Naive thymus-derived CD8-positive, alpha-beta T cell (primary cell): ENCODE measurements at regions not wholly inside any gene's neighbourhood (a gene's known extent, or its start where the extent isn't known, plus 50 kb on each side); places are given as distances from the start of the nearest gene placed in this dataset.
"Not testable (repeated sequence)": the region's sequence is repeated elsewhere in the genome, so short reads cannot be mapped to it uniquely, and the experiment has no call there.

Experiments
- ATAC-seq, 2 donors: fragments of 150-1000 bp; cut with Tn5 transposase in 1 of 2; sonication (Bioruptor Pico), chemical (Tn5 transposase) in 1 of 2; 1 replicate in 1 of 2; 2 replicates in 1 of 2; pipeline ENCODE4 v1.10.0; 2021; ENCODE audit warnings: mild to moderate bottlenecking in 2 of 2, moderate library complexity in 2 of 2
- POLR2A ChIA-PET: fragments of 350-600 bp; sonication (Branson Sonifier 250); formaldehyde crosslinking; loops from one replicate; lab custom pipeline; 2021; ENCODE audit warnings: antibody characterized with exemption; lab: Charles Lee
- DNase-seq, 10 donors: peaks; one replicate each; pipeline versions ENCODE4 v3.0.0 to v3.0.0-alpha.2; 2020 to 2022
- H3K27ac Mint-ChIP-seq, 10 donors: one replicate each; pipeline ENCODE4 v1.8.0; 2020 to 2022; ENCODE audit warnings: mild to moderate bottlenecking in 10 of 10, mixed read lengths in 10 of 10, moderate library complexity in 4 of 10, inconsistent platforms in 1 of 10
- H3K27me3 Mint-ChIP-seq, 5 donors: one replicate each; pipeline ENCODE4 v1.8.0; 2021 to 2022; ENCODE audit warnings: mixed read lengths in 5 of 5
- H3K36me3 Mint-ChIP-seq, 3 donors: one replicate each; pipeline ENCODE4 v1.8.0; 2020 to 2022; ENCODE audit warnings: mixed read lengths in 3 of 3, mild to moderate bottlenecking in 2 of 3, inconsistent platforms in 1 of 3
- H3K4me1 Mint-ChIP-seq, 4 donors: one replicate each; pipeline ENCODE4 v1.8.0; 2021 to 2022; ENCODE audit warnings: mixed read lengths in 4 of 4
- H3K4me3 Mint-ChIP-seq, 10 donors: one replicate each; pipeline ENCODE4 v1.8.0; 2020 to 2022; ENCODE audit warnings: mild to moderate bottlenecking in 10 of 10, mixed read lengths in 10 of 10, moderate library complexity in 6 of 10, inconsistent platforms in 1 of 10
- H3K9me3 Mint-ChIP-seq, 9 donors: one replicate each; pipeline ENCODE4 v1.8.0; 2020 to 2022; ENCODE audit warnings: mixed read lengths in 9 of 9, mild to moderate bottlenecking in 3 of 9, inconsistent platforms in 1 of 9, moderate library complexity in 1 of 9

GRCh38 chr5:99775189-99775588 is 760.0 kb upstream of the FAM174A start:
- Mint-ChIP-seq H3K36me3 (no peaks in the 10 kb centered on the region), H3K27me3 (no peaks in the 10 kb centered on the region), H3K4me3 (no peak overlapping the region), H3K9me3 (no peaks in the 10 kb centered on the region), H3K4me1 (no peaks in the 10 kb centered on the region), H3K27ac (no peak overlapping the region)
- ATAC-seq (no peak), DNase-seq (no peak)
- POLR2A ChIA-PET: no interaction called here

GRCh38 chr5:99773290-99773689 is 761.9 kb upstream of the FAM174A start:
- H3K4me1 Mint-ChIP-seq: no peaks in the 10 kb centered on the region
- no peak overlapping the region for H3K4me3 Mint-ChIP-seq
- no peak overlapping the region for H3K27ac Mint-ChIP-seq
- H3K27me3 Mint-ChIP-seq: no peaks in the 10 kb centered on the region
- DNase-seq: no peak
- peaks cover 0 to 10% (median 0%) of the 10 kb centered on the region in 9 donors for H3K9me3 Mint-ChIP-seq
- no peak for ATAC-seq
- POLR2A ChIA-PET: no interaction called here
- no peaks in the 10 kb centered on the region for H3K36me3 Mint-ChIP-seq

GRCh38 chr5:99771296-99771695 is 763.9 kb upstream of the FAM174A start:
- DNase-seq (no peak), ATAC-seq (no peak)
- Mint-ChIP-seq H3K4me3 (no peak overlapping the region), H3K4me1 (no peaks in the 10 kb centered on the region), H3K36me3 (no peaks in the 10 kb centered on the region), H3K27ac (no peak overlapping the region), H3K9me3 (peaks cover 0 to 10% (median 0%) of the 10 kb centered on the region in 9 donors), H3K27me3 (no peaks in the 10 kb centered on the region)
- POLR2A ChIA-PET: no interaction called here

GRCh38 chr5:99765011-99765410 is 770.2 kb upstream of the FAM174A start:
- Mint-ChIP-seq H3K36me3 (no peaks in the 10 kb centered on the region), H3K27ac (no peak overlapping the region), H3K4me3 (no peak overlapping the region), H3K27me3 (peaks cover 0 to 1% (median 0%) of the 10 kb centered on the region in 5 donors), H3K4me1 (no peaks in the 10 kb centered on the region), H3K9me3 (peaks cover 0 to 32% (median 4%) of the 10 kb centered on the region in 9 donors)
- POLR2A ChIA-PET: no interaction called here
- DNase-seq (no peak), ATAC-seq (no peak)

GRCh38 chr5:99763021-99763774 is 772.0 kb upstream of the FAM174A start:
- Mint-ChIP-seq H3K27ac (no peak overlapping the region), H3K27me3 (peaks cover 0 to 1% (median 0%) of the 10 kb centered on the region in 5 donors), H3K4me1 (no peaks in the 10 kb centered on the region), H3K36me3 (no peaks in the 10 kb centered on the region), H3K4me3 (no peak overlapping the region), H3K9me3 (peaks cover 0 to 22% (median 5%) of the 10 kb centered on the region in 9 donors)
- POLR2A ChIA-PET: no interaction called here
- ATAC-seq (no peak), DNase-seq (no peak)

- DNase-seq: no peak
- peaks cover 0 to 18% (median 6%) of the 10 kb centered on the region in 9 donors for H3K9me3 Mint-ChIP-seq
- H3K36me3 Mint-ChIP-seq: no peaks in the 10 kb centered on the region
- no peaks in the 10 kb centered on the region for H3K4me1 Mint-ChIP-seq
- no peak overlapping the region for H3K27ac Mint-ChIP-seq
- H3K4me3 Mint-ChIP-seq: no peak overlapping the region
- no peaks in the 10 kb centered on the region for H3K27me3 Mint-ChIP-seq
- ATAC-seq: no peak
- POLR2A ChIA-PET: no interaction called here
Measured at GRCh38 chr5:99747342-99747741, 787.8 kb upstream of the FAM174A start.

- H3K9me3 Mint-ChIP-seq, H3K27ac Mint-ChIP-seq, ATAC-seq, H3K4me3 Mint-ChIP-seq, H3K27me3 Mint-ChIP-seq, H3K4me1 Mint-ChIP-seq, POLR2A ChIA-PET, DNase-seq, H3K36me3 Mint-ChIP-seq: not testable (repeated sequence)
Measured at GRCh38 chr5:99733146-99733545, 802.0 kb upstream of the FAM174A start.

- ATAC-seq, H3K4me1 Mint-ChIP-seq, H3K27ac Mint-ChIP-seq, DNase-seq, H3K27me3 Mint-ChIP-seq, H3K9me3 Mint-ChIP-seq, POLR2A ChIA-PET, H3K36me3 Mint-ChIP-seq, H3K4me3 Mint-ChIP-seq: not testable (repeated sequence)
Measured at GRCh38 chr5:99730653-99731052, 801.8 kb upstream of the CHD1 start.

- H3K4me3 Mint-ChIP-seq: no peak overlapping the region
- no peaks in the 10 kb centered on the region for H3K36me3 Mint-ChIP-seq
- H3K9me3 Mint-ChIP-seq: peaks cover 0 to 10% (median 0%) of the 10 kb centered on the region in 9 donors
- no peak for ATAC-seq
- no peaks in the 10 kb centered on the region for H3K27me3 Mint-ChIP-seq
- POLR2A ChIA-PET: no interaction called here
- no peak for DNase-seq
- no peak overlapping the region for H3K27ac Mint-ChIP-seq
- no peaks in the 10 kb centered on the region for H3K4me1 Mint-ChIP-seq
Measured at GRCh38 chr5:99724732-99725290, 796.0 kb upstream of the CHD1 start.

- H3K4me1 Mint-ChIP-seq: no peaks in the 10 kb centered on the region
- H3K36me3 Mint-ChIP-seq: no peaks in the 10 kb centered on the region
- ATAC-seq (no peak), DNase-seq (no peak)
- H3K9me3 Mint-ChIP-seq: peaks cover 0 to 10% (median 0%) of the 10 kb centered on the region in 9 donors
- no peak overlapping the region for H3K27ac Mint-ChIP-seq
- no peak overlapping the region for H3K4me3 Mint-ChIP-seq
- POLR2A ChIA-PET: no interaction called here
- no peaks in the 10 kb centered on the region for H3K27me3 Mint-ChIP-seq
Measured at GRCh38 chr5:99721506-99721905, 792.7 kb upstream of the CHD1 start.

GRCh38 chr5:99715921-99716320 is 787.1 kb upstream of the CHD1 start:
- no peaks in the 10 kb centered on the region for H3K27me3 Mint-ChIP-seq

GRCh38 chr5:99706160-99706559 is 777.4 kb upstream of the CHD1 start:
- no peaks in the 10 kb centered on the region for H3K27me3 Mint-ChIP-seq
- H3K27ac Mint-ChIP-seq: no peak overlapping the region
- H3K36me3 Mint-ChIP-seq: no peaks in the 10 kb centered on the region
- H3K4me3 Mint-ChIP-seq: no peak overlapping the region
- peaks cover 0 to 9% (median 2%) of the 10 kb centered on the region in 9 donors for H3K9me3 Mint-ChIP-seq
- POLR2A ChIA-PET: no interaction called here
- DNase-seq: no peak
- ATAC-seq: no peak
- no peaks in the 10 kb centered on the region for H3K4me1 Mint-ChIP-seq

More at GRCh38 chr5:99715921-99716320, 787.1 kb upstream of the CHD1 start:
- H3K36me3 Mint-ChIP-seq: no peaks in the 10 kb centered on the region
- no peaks in the 10 kb centered on the region for H3K4me1 Mint-ChIP-seq
- no peak for DNase-seq
- no peak overlapping the region for H3K27ac Mint-ChIP-seq
- H3K9me3 Mint-ChIP-seq: peaks cover 0 to 13% (median 2%) of the 10 kb centered on the region in 9 donors
- no peak for ATAC-seq
- POLR2A ChIA-PET: no interaction called here
- H3K4me3 Mint-ChIP-seq: no peak overlapping the region

- Mint-ChIP-seq H3K4me3 (no peak overlapping the region), H3K27ac (no peak overlapping the region), H3K36me3 (no peaks in the 10 kb centered on the region), H3K27me3 (no peaks in the 10 kb centered on the region), H3K4me1 (no peaks in the 10 kb centered on the region), H3K9me3 (peaks cover 0 to 9% (median 4%) of the 10 kb centered on the region in 9 donors)
- POLR2A ChIA-PET: no interaction called here
- no peak for DNase-seq
- no peak for ATAC-seq
Measured at GRCh38 chr5:99702565-99702964, 773.8 kb upstream of the CHD1 start.

- Mint-ChIP-seq H3K27ac (no peak overlapping the region), H3K9me3 (peaks cover 0 to 6% (median 0%) of the 10 kb centered on the region in 9 donors), H3K4me3 (no peak overlapping the region), H3K36me3 (no peaks in the 10 kb centered on the region), H3K4me1 (no peaks in the 10 kb centered on the region), H3K27me3 (no peaks in the 10 kb centered on the region)
- no peak for DNase-seq
- POLR2A ChIA-PET: no interaction called here
- ATAC-seq: no peak
Measured at GRCh38 chr5:99694884-99695283, 766.1 kb upstream of the CHD1 start.
